Esophagus squamous epithelium (tissue), 4 donors: ENCODE measurements at regions not wholly inside any gene's neighbourhood (a gene's known extent, or its start where the extent isn't known, plus 50 kb on each side); places are given as distances from the start of the nearest gene placed in this dataset.
"Not testable (repeated sequence)": the region's sequence is repeated elsewhere in the genome, so short reads cannot be mapped to it uniquely, and the experiment has no call there.

Experiments used
- POLR2A ChIP-seq, 4 donors: fragments of 450-650 bp; IDR thresholded peaks; one replicate each; pipeline ENCODE4 v1.6.1; 2017; ENCODE audit warnings: antibody characterized with exemption in 4 of 4, mild to moderate bottlenecking in 4 of 4, moderate library complexity in 3 of 4
- TF ChIP-seq, protein P1 (sequence below), 6 experiments: fragments of 450-650 bp in 4 of 6; fragments of 200-600 bp in 2 of 6; sonication (generic) in 2 of 6; IDR thresholded peaks; one replicate each; pipeline ENCODE4 v1.5.1; 2016 to 2019; ENCODE audit warnings: antibody characterized with exemption in 6 of 6, mild to moderate bottlenecking in 4 of 6, moderate library complexity in 4 of 6

DNA sequence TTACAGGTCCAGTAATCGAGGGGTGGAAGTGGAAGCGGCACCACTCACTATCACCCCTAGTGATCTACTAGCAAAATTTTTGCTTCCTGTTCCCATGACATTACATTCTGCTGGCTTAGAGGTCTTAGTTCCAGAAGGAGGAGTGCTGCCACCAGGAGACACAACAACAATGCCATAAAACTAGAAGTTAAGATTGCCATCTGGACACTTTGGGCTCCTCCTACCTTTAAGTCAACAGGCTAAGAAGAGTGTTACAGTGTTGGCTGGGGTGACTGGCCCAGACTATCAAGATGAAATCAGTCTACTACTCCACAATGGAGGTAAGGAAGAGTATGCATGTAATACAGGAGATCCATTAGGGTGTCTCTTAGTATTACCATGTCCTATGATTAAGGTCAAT, 498.5 kb upstream of the ATXN7L3B start:
- TF ChIP-seq, protein P1, sequence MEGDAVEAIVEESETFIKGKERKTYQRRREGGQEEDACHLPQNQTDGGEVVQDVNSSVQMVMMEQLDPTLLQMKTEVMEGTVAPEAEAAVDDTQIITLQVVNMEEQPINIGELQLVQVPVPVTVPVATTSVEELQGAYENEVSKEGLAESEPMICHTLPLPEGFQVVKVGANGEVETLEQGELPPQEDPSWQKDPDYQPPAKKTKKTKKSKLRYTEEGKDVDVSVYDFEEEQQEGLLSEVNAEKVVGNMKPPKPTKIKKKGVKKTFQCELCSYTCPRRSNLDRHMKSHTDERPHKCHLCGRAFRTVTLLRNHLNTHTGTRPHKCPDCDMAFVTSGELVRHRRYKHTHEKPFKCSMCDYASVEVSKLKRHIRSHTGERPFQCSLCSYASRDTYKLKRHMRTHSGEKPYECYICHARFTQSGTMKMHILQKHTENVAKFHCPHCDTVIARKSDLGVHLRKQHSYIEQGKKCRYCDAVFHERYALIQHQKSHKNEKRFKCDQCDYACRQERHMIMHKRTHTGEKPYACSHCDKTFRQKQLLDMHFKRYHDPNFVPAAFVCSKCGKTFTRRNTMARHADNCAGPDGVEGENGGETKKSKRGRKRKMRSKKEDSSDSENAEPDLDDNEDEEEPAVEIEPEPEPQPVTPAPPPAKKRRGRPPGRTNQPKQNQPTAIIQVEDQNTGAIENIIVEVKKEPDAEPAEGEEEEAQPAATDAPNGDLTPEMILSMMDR (IDR thresholded peaks at IDR 0.05): not testable (repeated sequence)
- not testable (repeated sequence) for TF ChIP-seq POLR2A (IDR thresholded peaks at IDR 0.05)
